HepG2 (cell line): ENCODE measurements at regions not wholly inside any gene's neighbourhood (a gene's known extent, or its start where the extent isn't known, plus 50 kb on each side); places are given as distances from the start of the nearest gene placed in this dataset.

Experiments
- ETV5 ChIP-seq: IDR thresholded peaks from 2 replicates; pipeline ENCODE4 v1.6.1; 2018; ENCODE audit warnings: missing biosample characterization, missing genetic modification reagents, inconsistent platforms, borderline replicate concordance
- HDAC2 ChIP-seq: sonication (generic); formaldehyde crosslinking; IDR thresholded peaks from 2 replicates; pipeline ENCODE4 v1.4.0; 2020; ENCODE audit warnings: missing genetic modification reagents
- HOMEZ ChIP-seq: IDR thresholded peaks from 2 replicates; pipeline ENCODE4 v1.6.1; 2016; ENCODE audit warnings: low read depth
- MAF1 ChIP-seq: sonication (generic); formaldehyde crosslinking; IDR thresholded peaks from 2 replicates; pipeline ENCODE4 v1.5.0; 2020; ENCODE audit warnings: missing genetic modification reagents, borderline replicate concordance
- MZF1 ChIP-seq: sonication (generic); formaldehyde crosslinking; IDR thresholded peaks from 2 replicates; pipeline ENCODE4 v1.8.1; 2023; ENCODE audit warnings: mild to moderate bottlenecking, missing genetic modification reagents, borderline replicate concordance
- NFE2L2 ChIP-seq: fragments of 150-350 bp; IDR thresholded peaks from 2 replicates; pipeline ENCODE4 v1.6.1; 2014; ENCODE audit warnings: low read length
- NR2F1 ChIP-seq, 2 experiments: fragments of 450-650 bp in 1 of 2; formaldehyde crosslinking in 1 of 2; IDR thresholded peaks; 2 replicates each; pipeline versions ENCODE4 v1.5.0 to v1.6.1; 2016 to 2020; ENCODE audit warnings: mild to moderate bottlenecking in 1 of 2, missing compliant biosample characterization in 1 of 2, missing genetic modification reagents in 1 of 2, moderate library complexity in 1 of 2
- NR2F6 ChIP-seq, 2 experiments: IDR thresholded peaks; 2 replicates each; pipeline ENCODE4 v1.6.1; 2016; ENCODE audit warnings: antibody characterized with exemption in 1 of 2, mild to moderate bottlenecking in 1 of 2
- PAF1 ChIP-seq: IDR thresholded peaks from 2 replicates; pipeline ENCODE4 v1.6.1; 2016; ENCODE audit warnings: missing genetic modification reagents, missing compliant biosample characterization
- SIN3A ChIP-seq: IDR thresholded peaks from 2 replicates; pipeline ENCODE4 v1.6.1; 2011; ENCODE audit warnings: low read depth, mild to moderate bottlenecking, control low read depth, low read length, borderline replicate concordance
- THAP11 ChIP-seq: IDR thresholded peaks from 2 replicates; pipeline ENCODE4 v1.6.1; 2016; ENCODE audit warnings: missing biosample characterization, missing genetic modification reagents
- ZFAT ChIP-seq: sonication (generic); formaldehyde crosslinking; conservative IDR thresholded peaks from 2 replicates; pipeline ENCODE4 v1.8.1; 2023; ENCODE audit warnings: missing genetic modification reagents, inconsistent platforms
- ZNF230 ChIP-seq: sonication (generic); formaldehyde crosslinking; IDR thresholded peaks from 2 replicates; pipeline ENCODE4 v1.4.0; 2020; ENCODE audit warnings: mild to moderate bottlenecking, missing genetic modification reagents
- ZNF629 ChIP-seq: sonication (generic); formaldehyde crosslinking; conservative IDR thresholded peaks from 2 replicates; pipeline ENCODE4 v1.5.0; 2020; ENCODE audit warnings: missing genetic modification reagents
- ZSCAN22 ChIP-seq: sonication (generic); formaldehyde crosslinking; IDR thresholded peaks from 2 replicates; pipeline ENCODE4 v1.4.0; 2020; ENCODE audit warnings: mild to moderate bottlenecking, missing genetic modification reagents
- TF ChIP-seq, protein P1 (sequence below): sonication (generic); formaldehyde crosslinking; IDR thresholded peaks from 2 replicates; pipeline ENCODE4 v1.4.0; 2020; ENCODE audit warnings: mild to moderate bottlenecking, missing genetic modification reagents
- TF ChIP-seq, protein P2 (sequence below): IDR thresholded peaks from 2 replicates; pipeline ENCODE4 v1.4.0; 2020; ENCODE audit warnings: mild to moderate bottlenecking, missing genetic modification reagents
- TF ChIP-seq, protein P3 (sequence below): sonication (generic); formaldehyde crosslinking; IDR thresholded peaks from 2 replicates; pipeline ENCODE4 v1.5.0; 2020; ENCODE audit warnings: missing genetic modification reagents, mild to moderate bottlenecking, borderline replicate concordance
- TF ChIP-seq, protein P4 (sequence below), 2 experiments: sonication (generic) in 1 of 2; formaldehyde crosslinking in 1 of 2; IDR thresholded peaks; 2 replicates each; pipeline versions ENCODE4 v1.5.1 to v1.6.1; 2011 to 2020; ENCODE audit warnings: borderline replicate concordance in 1 of 2, low read depth in 1 of 2, low read length in 1 of 2, mild to moderate bottlenecking in 1 of 2, missing genetic modification reagents in 1 of 2, moderate library complexity in 1 of 2

- TF ChIP-seq, protein P1, sequence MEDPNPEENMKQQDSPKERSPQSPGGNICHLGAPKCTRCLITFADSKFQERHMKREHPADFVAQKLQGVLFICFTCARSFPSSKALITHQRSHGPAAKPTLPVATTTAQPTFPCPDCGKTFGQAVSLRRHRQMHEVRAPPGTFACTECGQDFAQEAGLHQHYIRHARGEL (CRISPR knock-in tag) = no peak
- TF ChIP-seq HOMEZ (no peak), NR2F1 (CRISPR knock-in tag; IDR thresholded peaks at IDR 0.05) (no peak), HDAC2 (peak; percentile 52; the same call in 1 of the 2 replicates), ETV5 (CRISPR knock-in tag) (0 out of 2 replicates have a peak, but pooled peaks have one; percentile 29), MAF1 (no peak), ZSCAN22 (CRISPR knock-in tag) (no peak), PAF1 (CRISPR knock-in tag) (no peak), THAP11 (peak; percentile 47), MZF1 (CRISPR knock-in tag) (no peak), ZFAT (CRISPR knock-in tag) (no peak), NR2F6 (IDR thresholded peaks at IDR 0.05) (no peak), NR2F6 (CRISPR knock-in tag; IDR thresholded peaks at IDR 0.05) (no peak), SIN3A (no peak), ZNF629 (peak; percentile 38; the same call in 1 of the 2 replicates), ZNF230 (CRISPR knock-in tag) (no peak), NFE2L2 (no peak)
- TF ChIP-seq, protein P2, sequence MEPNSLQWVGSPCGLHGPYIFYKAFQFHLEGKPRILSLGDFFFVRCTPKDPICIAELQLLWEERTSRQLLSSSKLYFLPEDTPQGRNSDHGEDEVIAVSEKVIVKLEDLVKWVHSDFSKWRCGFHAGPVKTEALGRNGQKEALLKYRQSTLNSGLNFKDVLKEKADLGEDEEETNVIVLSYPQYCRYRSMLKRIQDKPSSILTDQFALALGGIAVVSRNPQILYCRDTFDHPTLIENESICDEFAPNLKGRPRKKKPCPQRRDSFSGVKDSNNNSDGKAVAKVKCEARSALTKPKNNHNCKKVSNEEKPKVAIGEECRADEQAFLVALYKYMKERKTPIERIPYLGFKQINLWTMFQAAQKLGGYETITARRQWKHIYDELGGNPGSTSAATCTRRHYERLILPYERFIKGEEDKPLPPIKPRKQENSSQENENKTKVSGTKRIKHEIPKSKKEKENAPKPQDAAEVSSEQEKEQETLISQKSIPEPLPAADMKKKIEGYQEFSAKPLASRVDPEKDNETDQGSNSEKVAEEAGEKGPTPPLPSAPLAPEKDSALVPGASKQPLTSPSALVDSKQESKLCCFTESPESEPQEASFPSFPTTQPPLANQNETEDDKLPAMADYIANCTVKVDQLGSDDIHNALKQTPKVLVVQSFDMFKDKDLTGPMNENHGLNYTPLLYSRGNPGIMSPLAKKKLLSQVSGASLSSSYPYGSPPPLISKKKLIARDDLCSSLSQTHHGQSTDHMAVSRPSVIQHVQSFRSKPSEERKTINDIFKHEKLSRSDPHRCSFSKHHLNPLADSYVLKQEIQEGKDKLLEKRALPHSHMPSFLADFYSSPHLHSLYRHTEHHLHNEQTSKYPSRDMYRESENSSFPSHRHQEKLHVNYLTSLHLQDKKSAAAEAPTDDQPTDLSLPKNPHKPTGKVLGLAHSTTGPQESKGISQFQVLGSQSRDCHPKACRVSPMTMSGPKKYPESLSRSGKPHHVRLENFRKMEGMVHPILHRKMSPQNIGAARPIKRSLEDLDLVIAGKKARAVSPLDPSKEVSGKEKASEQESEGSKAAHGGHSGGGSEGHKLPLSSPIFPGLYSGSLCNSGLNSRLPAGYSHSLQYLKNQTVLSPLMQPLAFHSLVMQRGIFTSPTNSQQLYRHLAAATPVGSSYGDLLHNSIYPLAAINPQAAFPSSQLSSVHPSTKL (CRISPR knock-in tag) = peak; percentile 50; the same call in 1 of the 2 replicates
- TF ChIP-seq, protein P3, sequence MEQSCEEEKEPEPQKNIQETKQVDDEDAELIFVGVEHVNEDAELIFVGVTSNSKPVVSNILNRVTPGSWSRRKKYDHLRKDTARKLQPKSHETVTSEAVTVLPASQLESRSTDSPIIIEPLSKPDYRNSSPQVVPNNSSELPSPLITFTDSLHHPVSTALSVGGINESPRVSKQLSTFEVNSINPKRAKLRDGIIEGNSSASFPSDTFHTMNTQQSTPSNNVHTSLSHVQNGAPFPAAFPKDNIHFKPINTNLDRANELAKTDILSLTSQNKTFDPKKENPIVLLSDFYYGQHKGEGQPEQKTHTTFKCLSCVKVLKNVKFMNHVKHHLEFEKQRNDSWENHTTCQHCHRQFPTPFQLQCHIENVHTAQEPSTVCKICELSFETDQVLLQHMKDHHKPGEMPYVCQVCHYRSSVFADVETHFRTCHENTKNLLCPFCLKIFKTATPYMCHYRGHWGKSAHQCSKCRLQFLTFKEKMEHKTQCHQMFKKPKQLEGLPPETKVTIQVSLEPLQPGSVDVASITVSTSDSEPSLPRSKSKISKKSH = peak; percentile 83
- TF ChIP-seq, protein P4, sequence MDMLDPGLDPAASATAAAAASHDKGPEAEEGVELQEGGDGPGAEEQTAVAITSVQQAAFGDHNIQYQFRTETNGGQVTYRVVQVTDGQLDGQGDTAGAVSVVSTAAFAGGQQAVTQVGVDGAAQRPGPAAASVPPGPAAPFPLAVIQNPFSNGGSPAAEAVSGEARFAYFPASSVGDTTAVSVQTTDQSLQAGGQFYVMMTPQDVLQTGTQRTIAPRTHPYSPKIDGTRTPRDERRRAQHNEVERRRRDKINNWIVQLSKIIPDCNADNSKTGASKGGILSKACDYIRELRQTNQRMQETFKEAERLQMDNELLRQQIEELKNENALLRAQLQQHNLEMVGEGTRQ (IDR thresholded peaks at IDR 0.05; ENCODE audit: low read depth, low read length) = no peak
- TF ChIP-seq, protein P4 (CRISPR knock-in tag; IDR thresholded peaks at IDR 0.05; ENCODE audit: borderline replicate concordance) = no peak
Measured at GRCh38 chr17:72539981-72540897, 419.4 kb downstream of the SOX9 start (continued).
